OCI-LY7 (cell line): ENCODE measurements at regions not wholly inside any gene's neighbourhood (a gene's known extent, or its start where the extent isn't known, plus 50 kb on each side); places are given as distances from the start of the nearest gene placed in this dataset.

Source experiments
- EZH2phosphoT487 ChIP-seq: fragments of 200-600 bp; sonication (generic); IDR thresholded peaks from 2 replicates; pipeline ENCODE4 v1.6.1; 2018; ENCODE audit warnings: low read depth, borderline replicate concordance, mild to moderate bottlenecking, mixed run types, antibody characterized with exemption, low read length, moderate library complexity, mixed read lengths
- TF ChIP-seq, protein P1 (sequence below): fragments of 200-600 bp; sonication (generic); conservative IDR thresholded peaks from 2 replicates; pipeline ENCODE4 v1.5.1; 2014; ENCODE audit warnings: mild to moderate bottlenecking, antibody characterized with exemption, low read length, moderate library complexity, mixed read lengths

DNA sequence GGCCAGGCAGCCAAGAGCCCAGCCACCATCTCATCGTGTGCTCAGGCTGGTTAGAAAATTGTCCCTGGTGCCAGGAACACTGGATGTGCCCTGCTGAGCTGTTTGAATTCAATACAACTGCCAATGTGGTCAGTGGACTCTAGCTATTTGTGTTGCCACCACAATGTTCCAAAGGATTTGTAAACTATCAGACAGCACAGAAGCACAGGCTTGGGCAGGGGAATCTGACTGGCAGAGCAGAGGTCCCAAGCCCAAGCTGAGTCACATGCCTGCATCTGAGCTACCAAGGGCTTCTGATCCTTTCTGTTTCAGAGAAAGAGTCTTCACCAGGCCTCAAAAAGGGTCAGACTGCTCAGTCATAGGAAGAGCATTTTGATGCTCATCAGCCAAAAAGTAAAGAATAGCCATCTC, 232.1 kb upstream of the SEMA3C start:
- TF ChIP-seq, protein P1, sequence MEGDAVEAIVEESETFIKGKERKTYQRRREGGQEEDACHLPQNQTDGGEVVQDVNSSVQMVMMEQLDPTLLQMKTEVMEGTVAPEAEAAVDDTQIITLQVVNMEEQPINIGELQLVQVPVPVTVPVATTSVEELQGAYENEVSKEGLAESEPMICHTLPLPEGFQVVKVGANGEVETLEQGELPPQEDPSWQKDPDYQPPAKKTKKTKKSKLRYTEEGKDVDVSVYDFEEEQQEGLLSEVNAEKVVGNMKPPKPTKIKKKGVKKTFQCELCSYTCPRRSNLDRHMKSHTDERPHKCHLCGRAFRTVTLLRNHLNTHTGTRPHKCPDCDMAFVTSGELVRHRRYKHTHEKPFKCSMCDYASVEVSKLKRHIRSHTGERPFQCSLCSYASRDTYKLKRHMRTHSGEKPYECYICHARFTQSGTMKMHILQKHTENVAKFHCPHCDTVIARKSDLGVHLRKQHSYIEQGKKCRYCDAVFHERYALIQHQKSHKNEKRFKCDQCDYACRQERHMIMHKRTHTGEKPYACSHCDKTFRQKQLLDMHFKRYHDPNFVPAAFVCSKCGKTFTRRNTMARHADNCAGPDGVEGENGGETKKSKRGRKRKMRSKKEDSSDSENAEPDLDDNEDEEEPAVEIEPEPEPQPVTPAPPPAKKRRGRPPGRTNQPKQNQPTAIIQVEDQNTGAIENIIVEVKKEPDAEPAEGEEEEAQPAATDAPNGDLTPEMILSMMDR: no peak
- no peak for TF ChIP-seq EZH2phosphoT487
